ENCODE measurements at regions not wholly inside any gene's neighbourhood (a gene's known extent, or its start where the extent isn't known, plus 50 kb on each side); places are given as distances from the start of the nearest gene placed in this dataset.

DNA sequence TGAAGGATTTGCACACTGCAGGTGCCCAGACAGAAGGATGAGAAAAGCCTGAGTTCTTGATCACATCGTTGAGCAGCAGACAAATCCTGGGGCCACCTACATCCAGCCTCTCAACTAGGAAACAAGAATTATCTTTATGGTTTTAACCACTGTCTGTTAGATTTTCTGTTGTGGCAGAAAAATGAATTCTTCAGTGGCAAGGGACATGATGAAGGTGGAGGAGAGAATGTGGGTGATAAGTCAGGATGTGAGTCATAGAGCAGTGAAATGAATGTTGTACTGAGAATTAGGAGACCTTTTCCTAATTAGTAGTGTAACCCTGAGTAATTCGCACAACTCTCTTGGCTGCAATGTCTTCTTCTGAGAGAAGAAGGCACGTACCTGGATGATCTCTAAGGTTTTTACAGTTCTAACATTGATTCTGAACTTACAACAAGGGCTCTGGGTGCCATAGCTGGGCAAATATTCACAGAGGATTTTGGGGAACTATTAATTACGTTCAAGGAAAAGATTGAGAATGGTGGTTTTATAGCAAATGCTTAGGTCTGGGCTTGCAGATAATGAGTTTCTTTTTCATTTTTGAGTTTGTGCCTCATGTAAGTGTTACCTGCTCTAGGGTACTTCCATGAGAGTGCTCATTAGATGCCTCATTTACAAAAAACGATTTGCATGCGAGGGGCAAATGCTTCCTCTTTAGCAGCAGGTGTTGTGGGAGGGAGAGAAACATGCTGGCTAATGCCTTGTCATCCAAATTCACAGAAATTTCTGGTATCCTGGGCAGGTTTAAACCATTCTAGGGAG, 111.0 kb upstream of the KL start:
- H3K27ac Mint-ChIP-seq (ENCODE audit: unreplicated experiment): peak overlapping the region; percentile 80
- no peak overlapping the region for H3K9ac ChIP-seq (ENCODE audit: low read length)
- peaks cover 37% of the 10 kb centered on the region for H3K4me1 Mint-ChIP-seq (ENCODE audit: low read depth, unreplicated experiment)
- TF ChIP-seq EZH2 (IDR thresholded peaks at IDR 0.05; ENCODE audit: insufficient read depth, low read length): no peak
- no peak overlapping the region for H3K4me3 ChIP-seq (ENCODE audit: insufficient read depth, low read depth, low read length)
- no peak overlapping the region for H2AFZ ChIP-seq (ENCODE audit: low read depth, low read length)
- peaks cover 36% of the 10 kb centered on the region for H3K4me1 ChIP-seq (ENCODE audit: insufficient read depth, low read length)
- H3K27ac ChIP-seq (ENCODE audit: low read depth, low read length): no peak overlapping the region
- no peaks in the 10 kb centered on the region for H3K36me3 Mint-ChIP-seq (ENCODE audit: low read depth, unreplicated experiment)
- DNase-seq (ENCODE audit: low read depth): peak; percentile 86
- H3K9me3 ChIP-seq (ENCODE audit: insufficient read depth, low read depth, low read length): no peaks in the 10 kb centered on the region
- H4K20me1 ChIP-seq (ENCODE audit: insufficient read depth, low read length): no peaks in the 10 kb centered on the region
- H3K9me3 Mint-ChIP-seq (ENCODE audit: unreplicated experiment): no peaks in the 10 kb centered on the region
- peak overlapping the region; percentile 53 for H3K4me2 ChIP-seq (ENCODE audit: low read length)
- no peak for FAIRE-seq
- no peaks in the 10 kb centered on the region for H3K27me3 ChIP-seq (ENCODE audit: insufficient read depth, low read length)
- H3K4me3 Mint-ChIP-seq (ENCODE audit: unreplicated experiment): no peak overlapping the region
- H3K36me3 ChIP-seq (ENCODE audit: insufficient read depth, low read length): no peaks in the 10 kb centered on the region
- H3K27me3 Mint-ChIP-seq (ENCODE audit: low read depth, unreplicated experiment): no peaks in the 10 kb centered on the region
- H3K79me2 ChIP-seq (ENCODE audit: insufficient read depth, low read length): no peaks in the 10 kb centered on the region

GRCh38 chr13:32905864-32906180, 110.4 kb upstream of the KL start:
- peak; percentile 43 for DNase-seq (ENCODE audit: low read depth)
- Mint-ChIP-seq H3K4me1 (ENCODE audit: low read depth, unreplicated experiment) (peaks cover 42% of the 10 kb centered on the region), H3K4me3 (ENCODE audit: unreplicated experiment) (peak overlapping the region; percentile 10), H3K9me3 (ENCODE audit: unreplicated experiment) (no peaks in the 10 kb centered on the region), H3K36me3 (ENCODE audit: low read depth, unreplicated experiment) (no peaks in the 10 kb centered on the region), H3K27me3 (ENCODE audit: low read depth, unreplicated experiment) (no peaks in the 10 kb centered on the region), H3K27ac (ENCODE audit: unreplicated experiment) (peak overlapping the region; percentile 37)
- FAIRE-seq: no peak
- peaks cover 36% of the 10 kb centered on the region for H3K4me1 ChIP-seq (ENCODE audit: insufficient read depth, low read length)
- H3K4me2 ChIP-seq (ENCODE audit: low read length): peak overlapping the region; percentile 53
- H3K36me3 ChIP-seq (ENCODE audit: insufficient read depth, low read length): no peaks in the 10 kb centered on the region
- no peaks in the 10 kb centered on the region for H3K27me3 ChIP-seq (ENCODE audit: insufficient read depth, low read length)
- H2AFZ ChIP-seq (ENCODE audit: low read depth, low read length): no peak overlapping the region
- no peak for TF ChIP-seq EZH2 (IDR thresholded peaks at IDR 0.05; ENCODE audit: insufficient read depth, low read length)
- TF ChIP-seq, protein P1, sequence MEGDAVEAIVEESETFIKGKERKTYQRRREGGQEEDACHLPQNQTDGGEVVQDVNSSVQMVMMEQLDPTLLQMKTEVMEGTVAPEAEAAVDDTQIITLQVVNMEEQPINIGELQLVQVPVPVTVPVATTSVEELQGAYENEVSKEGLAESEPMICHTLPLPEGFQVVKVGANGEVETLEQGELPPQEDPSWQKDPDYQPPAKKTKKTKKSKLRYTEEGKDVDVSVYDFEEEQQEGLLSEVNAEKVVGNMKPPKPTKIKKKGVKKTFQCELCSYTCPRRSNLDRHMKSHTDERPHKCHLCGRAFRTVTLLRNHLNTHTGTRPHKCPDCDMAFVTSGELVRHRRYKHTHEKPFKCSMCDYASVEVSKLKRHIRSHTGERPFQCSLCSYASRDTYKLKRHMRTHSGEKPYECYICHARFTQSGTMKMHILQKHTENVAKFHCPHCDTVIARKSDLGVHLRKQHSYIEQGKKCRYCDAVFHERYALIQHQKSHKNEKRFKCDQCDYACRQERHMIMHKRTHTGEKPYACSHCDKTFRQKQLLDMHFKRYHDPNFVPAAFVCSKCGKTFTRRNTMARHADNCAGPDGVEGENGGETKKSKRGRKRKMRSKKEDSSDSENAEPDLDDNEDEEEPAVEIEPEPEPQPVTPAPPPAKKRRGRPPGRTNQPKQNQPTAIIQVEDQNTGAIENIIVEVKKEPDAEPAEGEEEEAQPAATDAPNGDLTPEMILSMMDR (IDR thresholded peaks at IDR 0.05; ENCODE audit: insufficient read depth, low read depth, low read length): no peak
- no peaks in the 10 kb centered on the region for H4K20me1 ChIP-seq (ENCODE audit: insufficient read depth, low read length)
- no peaks in the 10 kb centered on the region for H3K79me2 ChIP-seq (ENCODE audit: insufficient read depth, low read length)
- no peaks in the 10 kb centered on the region for H3K9me3 ChIP-seq (ENCODE audit: insufficient read depth, low read depth, low read length)
- H3K4me3 ChIP-seq (ENCODE audit: insufficient read depth, low read depth, low read length): no peak overlapping the region
- H3K9ac ChIP-seq (ENCODE audit: low read length): no peak overlapping the region
- no peak overlapping the region for H3K27ac ChIP-seq (ENCODE audit: low read depth, low read length)

DNA sequence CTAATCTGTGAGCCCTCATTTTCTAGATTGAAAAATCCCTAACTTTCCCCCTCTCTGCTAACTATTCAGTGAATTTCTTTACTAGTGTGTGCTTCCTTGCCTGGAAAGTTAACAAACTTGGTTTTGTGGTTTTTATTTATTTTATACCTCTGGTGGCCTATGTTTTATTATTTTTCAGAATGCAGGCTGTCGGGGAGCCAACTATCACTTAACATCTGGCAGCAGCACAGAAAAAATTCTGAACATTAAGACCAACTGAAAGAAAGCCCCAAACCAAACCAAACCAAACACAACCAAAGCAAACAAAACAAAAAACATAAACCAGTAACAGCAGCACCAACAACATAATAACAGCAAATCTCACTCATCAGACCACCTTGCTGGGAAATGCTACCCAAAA, 109.0 kb upstream of the KL start:
- FAIRE-seq (no peak), DNase-seq (ENCODE audit: low read depth) (no peak)
- Histone ChIP-seq H3K4me2 (ENCODE audit: low read length) (no peak overlapping the region), H3K27ac (ENCODE audit: low read depth, low read length) (no peak overlapping the region), H3K79me2 (ENCODE audit: insufficient read depth, low read length) (no peaks in the 10 kb centered on the region), H3K4me1 (ENCODE audit: insufficient read depth, low read length) (peaks cover 33% of the 10 kb centered on the region), H3K9ac (ENCODE audit: low read length) (no peak overlapping the region), H2AFZ (ENCODE audit: low read depth, low read length) (no peak overlapping the region), H3K36me3 (ENCODE audit: insufficient read depth, low read length) (no peaks in the 10 kb centered on the region), H4K20me1 (ENCODE audit: insufficient read depth, low read length) (no peaks in the 10 kb centered on the region), H3K4me3 (ENCODE audit: insufficient read depth, low read depth, low read length) (no peak overlapping the region), H3K9me3 (ENCODE audit: insufficient read depth, low read depth, low read length) (no peaks in the 10 kb centered on the region), H3K27me3 (ENCODE audit: insufficient read depth, low read length) (no peaks in the 10 kb centered on the region)
- Mint-ChIP-seq H3K27me3 (ENCODE audit: low read depth, unreplicated experiment) (no peaks in the 10 kb centered on the region), H3K9me3 (ENCODE audit: unreplicated experiment) (peaks cover 2% of the 10 kb centered on the region), H3K4me1 (ENCODE audit: low read depth, unreplicated experiment) (peaks cover 46% of the 10 kb centered on the region), H3K4me3 (ENCODE audit: unreplicated experiment) (no peak overlapping the region), H3K36me3 (ENCODE audit: low read depth, unreplicated experiment) (no peaks in the 10 kb centered on the region), H3K27ac (ENCODE audit: unreplicated experiment) (no peak overlapping the region)
- TF ChIP-seq, protein P1 (IDR thresholded peaks at IDR 0.05; ENCODE audit: insufficient read depth, low read depth, low read length): no peak
- no peak for TF ChIP-seq EZH2 (IDR thresholded peaks at IDR 0.05; ENCODE audit: insufficient read depth, low read length)
